HG02588 (cell line): ENCODE measurements at regions not wholly inside any gene's neighbourhood (a gene's known extent, or its start where the extent isn't known, plus 50 kb on each side); places are given as distances from the start of the nearest gene placed in this dataset.

Experiments
- ATAC-seq: cut with Tn5 transposase; IDR thresholded peaks from one replicate; pipeline ENCODE4 v1.9.1; 2021; ENCODE audit warnings: mild to moderate bottlenecking, moderate library complexity; ENCODE audit not compliant: unreplicated experiment

DNA sequence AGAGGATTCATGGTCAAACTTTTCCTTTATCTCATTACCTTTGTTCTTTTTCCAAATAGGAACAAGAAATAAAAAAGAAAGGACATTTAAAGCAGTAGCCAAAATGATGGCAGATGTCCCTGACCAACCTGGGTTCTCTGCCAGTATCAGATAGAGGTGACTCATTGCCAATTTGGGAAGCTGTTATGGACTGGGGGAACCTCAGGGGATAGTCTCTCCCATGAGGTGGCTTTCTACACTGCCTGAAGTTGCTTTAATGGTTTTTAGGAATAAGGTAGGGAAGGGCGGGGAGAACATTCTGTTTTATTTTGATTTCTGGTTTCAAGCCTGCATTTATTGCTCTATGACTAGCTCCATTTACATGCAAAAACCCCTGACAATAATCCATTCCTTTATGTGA lies 457.9 kb upstream of the TPK1 start:
- ATAC-seq: no peak

- no peak for ATAC-seq
These were observed 457.4 kb upstream of the TPK1 start for GRCh38 chr7:145293228-145293701.

GRCh38 chr7:145289384-145289783 lies 453.5 kb upstream of the TPK1 start:
- no peak for ATAC-seq

GRCh38 chr7:145276118-145276517 lies 440.3 kb upstream of the TPK1 start:
- no peak for ATAC-seq

DNA sequence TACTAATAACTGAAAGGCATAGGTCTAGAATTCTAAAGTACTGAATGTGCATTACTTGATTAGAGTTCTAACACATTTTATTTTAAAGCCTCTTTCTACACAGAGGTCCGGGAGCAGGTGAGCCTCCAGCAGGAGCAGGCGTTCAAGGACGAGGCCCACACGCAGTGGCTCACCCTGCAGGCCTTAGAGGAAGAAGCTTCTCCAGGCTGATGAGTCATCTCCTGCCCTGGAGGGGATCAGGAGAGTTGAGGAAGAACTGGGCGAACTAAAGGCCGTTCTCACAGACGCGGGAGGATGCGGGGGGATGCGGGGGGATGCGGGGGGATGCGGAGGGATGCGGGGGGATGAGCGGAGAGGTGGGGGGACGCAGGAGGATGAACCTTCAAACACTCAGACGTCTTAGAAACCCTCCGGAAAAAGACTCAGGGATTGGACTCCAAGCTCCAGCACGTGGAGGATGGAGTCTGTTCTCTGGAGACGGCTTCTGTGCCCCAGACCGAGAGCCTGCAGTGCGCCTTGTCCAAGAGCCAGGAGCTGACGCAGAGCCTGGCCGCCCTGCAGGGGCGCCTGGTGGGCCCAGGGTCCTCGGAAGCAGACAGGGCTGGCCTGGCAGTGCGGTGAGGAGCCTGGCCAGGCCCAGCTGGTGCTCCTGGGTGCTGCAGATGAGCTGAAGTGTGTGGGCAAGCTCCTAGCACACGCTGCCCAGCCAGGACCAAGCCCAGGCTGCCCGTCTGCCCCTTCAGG lies 433.7 kb upstream of the TPK1 start:
- ATAC-seq: no peak

DNA sequence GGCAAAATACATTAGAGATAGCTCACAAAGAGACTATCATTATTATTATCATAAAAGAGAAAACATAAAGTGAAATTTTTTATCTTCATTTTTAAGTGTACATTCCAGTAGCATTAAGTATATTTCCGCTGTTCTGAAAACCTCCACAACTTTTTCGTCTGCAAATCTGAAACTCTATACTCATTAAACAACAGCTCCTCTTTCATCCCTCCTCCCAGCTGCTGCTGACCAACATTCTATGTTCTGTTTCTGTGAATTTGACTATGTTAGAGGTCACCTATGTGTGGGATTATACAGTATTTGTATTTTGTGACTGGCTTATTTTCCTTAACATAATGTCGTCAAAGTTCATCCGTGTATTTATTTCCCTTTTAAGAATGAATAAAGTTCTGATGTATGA lies 429.3 kb upstream of the TPK1 start:
- no peak for ATAC-seq

GRCh38 chr7:145263886-145264285 lies 428.0 kb upstream of the TPK1 start:
- no peak for ATAC-seq

DNA sequence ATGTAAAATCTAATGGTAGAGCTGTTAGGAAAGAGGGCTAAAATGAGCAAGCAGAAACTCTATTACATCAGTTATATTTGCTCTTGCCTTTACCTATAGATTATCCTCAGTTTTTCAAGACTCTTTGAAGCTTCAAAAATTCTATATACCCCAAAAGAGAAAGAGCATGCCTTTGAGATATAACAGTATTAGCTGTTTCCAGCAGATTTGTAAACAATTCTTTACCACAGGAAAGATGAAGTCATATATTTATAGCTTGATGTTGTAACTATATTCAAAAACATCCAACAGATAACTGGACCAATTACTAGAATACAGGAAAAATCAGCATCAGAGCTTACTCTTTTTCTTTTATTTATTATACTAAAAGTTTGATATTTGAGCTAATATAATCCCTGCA lies 416.2 kb upstream of the TPK1 start:
- ATAC-seq: no peak

GRCh38 chr7:145224775-145225174 lies 388.9 kb upstream of the TPK1 start:
- no peak for ATAC-seq

GRCh38 chr7:145219461-145219860 lies 383.6 kb upstream of the TPK1 start:
- ATAC-seq: no peak

- ATAC-seq: no peak
These were observed 381.0 kb upstream of the TPK1 start for GRCh38 chr7:145216866-145217265.

DNA sequence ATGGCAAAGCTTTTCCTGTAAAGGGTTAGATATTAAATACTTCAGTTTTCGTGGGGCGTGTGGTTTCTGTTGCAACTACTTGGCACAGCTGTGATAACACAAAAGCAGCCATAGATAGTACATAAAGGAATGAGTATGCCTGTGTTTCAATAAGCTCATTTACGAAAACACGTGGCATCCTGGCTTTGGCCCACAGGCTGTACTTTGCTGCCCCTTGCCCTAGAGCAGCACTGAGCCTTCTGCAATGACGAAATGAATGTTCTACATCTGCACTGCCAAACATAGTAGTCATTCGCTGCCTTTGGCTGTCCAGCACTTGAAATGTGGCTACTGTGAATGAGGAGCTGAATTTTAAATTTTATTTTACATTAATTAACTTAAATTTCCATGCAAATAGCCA lies 376.2 kb upstream of the TPK1 start:
- no peak for ATAC-seq

DNA sequence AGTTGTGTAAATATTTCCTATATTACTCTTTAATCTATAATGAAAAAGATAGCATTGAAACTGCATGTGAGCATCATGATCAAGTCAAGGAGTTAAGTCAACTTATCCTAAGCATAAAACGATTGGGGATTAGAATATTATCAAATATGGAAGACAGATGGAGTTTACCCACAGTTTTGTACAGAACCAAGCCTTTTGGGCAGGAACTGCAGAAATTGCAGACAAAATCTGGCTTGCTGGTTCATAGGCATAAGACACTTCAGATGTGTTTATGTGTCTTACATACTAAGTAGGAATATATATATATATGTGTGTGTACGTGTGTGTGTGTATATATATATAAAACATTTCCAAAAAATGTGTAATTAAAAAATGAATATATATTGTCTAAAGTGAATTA lies 375.4 kb upstream of the TPK1 start:
- no peak for ATAC-seq

DNA sequence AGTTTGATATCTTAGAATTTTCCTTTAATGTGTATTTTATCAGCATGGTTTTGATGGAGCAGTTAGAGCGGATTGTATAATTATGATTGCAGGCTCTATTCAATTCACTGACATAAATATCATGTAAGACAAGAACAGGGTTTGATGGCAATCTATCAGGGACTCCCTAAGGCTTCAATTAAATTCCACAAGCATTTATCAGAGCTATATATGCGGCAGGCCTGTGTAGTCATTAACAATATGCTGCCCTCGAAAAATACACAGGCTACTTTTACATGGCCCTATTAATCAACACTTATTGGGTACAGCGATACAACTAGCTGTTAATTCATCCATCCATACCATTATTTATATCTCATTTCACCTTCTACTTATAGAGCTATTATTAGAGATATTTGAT lies 358.1 kb upstream of the TPK1 start:
- no peak for ATAC-seq

- no peak for ATAC-seq
These were observed 349.1 kb upstream of the TPK1 start for GRCh38 chr7:145184956-145185355.

- ATAC-seq: no peak
These were observed 347.2 kb upstream of the TPK1 start for GRCh38 chr7:145183069-145183468.

- ATAC-seq: no peak
These were observed 339.5 kb upstream of the TPK1 start for GRCh38 chr7:145175366-145175765.

- no peak for ATAC-seq
These were observed 334.1 kb upstream of the TPK1 start for GRCh38 chr7:145169908-145170307.

- ATAC-seq: no peak
These were observed 333.0 kb upstream of the TPK1 start for GRCh38 chr7:145168879-145169278.

- no peak for ATAC-seq
These were observed 332.6 kb upstream of the TPK1 start for GRCh38 chr7:145168427-145168826.

DNA sequence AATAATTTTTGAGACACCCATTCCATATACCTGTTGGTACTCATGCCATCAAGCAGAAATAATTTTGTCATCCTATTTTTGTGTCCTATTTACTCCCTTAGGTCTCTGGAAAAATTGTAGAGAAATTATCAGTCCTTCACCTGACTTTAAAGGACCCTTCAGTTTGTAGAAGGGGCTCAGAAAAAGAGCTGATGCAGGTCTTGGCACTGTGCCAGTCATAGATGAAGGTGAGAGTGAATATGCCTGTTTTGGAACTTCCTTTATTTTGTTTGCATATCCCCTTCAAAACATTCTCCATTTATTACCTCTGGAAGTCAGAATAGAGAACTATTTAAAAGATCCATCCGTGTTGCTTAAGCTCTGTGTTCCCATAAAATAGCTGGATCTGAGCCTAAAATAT lies 321.0 kb upstream of the TPK1 start:
- no peak for ATAC-seq

- no peak for ATAC-seq
These were observed 316.7 kb upstream of the TPK1 start for GRCh38 chr7:145152589-145152988.

DNA sequence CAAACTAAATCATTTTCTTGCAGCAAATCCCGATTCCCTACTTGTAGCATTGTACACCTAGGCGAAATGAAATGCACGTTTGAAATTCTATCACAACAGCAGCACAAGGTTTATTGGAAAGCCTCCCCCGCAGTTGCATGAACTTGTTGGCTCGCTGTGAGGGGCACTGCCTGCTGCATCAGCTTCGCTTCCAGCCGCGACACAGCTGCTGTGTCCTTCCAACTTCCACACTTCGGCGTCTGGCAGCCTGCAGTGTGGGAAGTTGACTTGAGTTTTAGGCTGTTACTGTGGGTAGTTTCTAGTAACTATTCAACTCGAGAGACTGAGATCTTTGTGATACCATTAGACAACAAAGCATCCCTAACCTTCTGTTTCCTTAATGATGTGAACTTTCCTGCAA lies 315.8 kb upstream of the TPK1 start:
- ATAC-seq: no peak
